ENCODE measurements at regions not wholly inside any gene's neighbourhood (a gene's known extent, or its start where the extent isn't known, plus 50 kb on each side); places are given as distances from the start of the nearest gene placed in this dataset.

DNA sequence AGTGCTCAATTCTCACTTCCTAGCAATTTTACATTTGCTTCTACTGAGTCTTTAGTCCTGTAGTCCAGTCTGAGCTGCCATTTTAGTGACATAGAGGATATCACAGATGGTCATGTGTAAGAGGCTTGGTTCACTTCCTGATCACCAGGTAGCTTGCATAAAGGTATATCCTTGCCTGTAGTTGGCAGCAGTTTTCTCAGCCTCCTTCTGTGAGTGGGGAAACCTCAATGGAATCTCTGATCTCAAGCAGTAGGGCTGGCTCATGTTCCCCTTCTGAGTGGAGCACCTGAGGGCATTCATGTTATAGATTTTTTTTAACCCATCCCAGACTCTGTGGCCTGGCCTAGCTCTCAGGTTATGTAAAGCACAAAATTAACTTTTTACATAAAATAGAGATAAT lies 278.4 kb downstream of the RDH14 start:
- H3K9me3 ChIP-seq (replicated peaks; ENCODE audit: control insufficient read depth, insufficient read depth, low read length), result no peaks in the 10 kb centered on the region
- H3K36me3 ChIP-seq (ENCODE audit: control insufficient read depth in 2 of 2, extremely low read depth in 1 of 2, insufficient read depth in 2 of 2, low read length in 2 of 2), result no peaks in the 10 kb centered on the region
- no peak overlapping the region for H3K4me2 ChIP-seq (ENCODE audit: insufficient read depth, low read length)
- no TSS peak for BruUV-seq (replicated peaks)
- CTCF ChIA-PET, result interaction anchor here (0.8 to 1.2 kb wide), 2 partner anchors 9 to 12 kb away, joined by 3 to 4 read pairs; no protein-coding TSS in a partner anchor
- H3K9me1 ChIP-seq (replicated peaks; ENCODE audit: control insufficient read depth, extremely low read depth, insufficient read depth, low read length), result no peaks in the 10 kb centered on the region
- no peak overlapping the region for H3K9ac ChIP-seq (replicated peaks; ENCODE audit: extremely low read depth, insufficient read depth, low read length)
- no peaks in the 10 kb centered on the region for H3K4me1 ChIP-seq (ENCODE audit: control insufficient read depth, extremely low read depth, insufficient read depth, low read length)
- no peaks in the 10 kb centered on the region for H3K27me3 ChIP-seq (ENCODE audit: control insufficient read depth in 2 of 2, insufficient read depth in 2 of 2, low read length in 2 of 2)
- POLR2A ChIA-PET, result no interaction called here
- no peak overlapping the region for H3K27ac ChIP-seq (ENCODE audit: insufficient read depth, low read depth, low read length)
- DNase-seq (ENCODE audit: low read depth, low spot score) (no peak), FAIRE-seq (no peak)
- H4K20me1 ChIP-seq (replicated peaks; ENCODE audit: control insufficient read depth, extremely low read depth, insufficient read depth, low read length), result no peaks in the 10 kb centered on the region
- dilution Hi-C loops (cut with MboI; ENCODE audit: extremely low pct_ligation_motif_present, low sequenced_read_pairs), result no loop called here
- TF ChIP-seq, protein P1, sequence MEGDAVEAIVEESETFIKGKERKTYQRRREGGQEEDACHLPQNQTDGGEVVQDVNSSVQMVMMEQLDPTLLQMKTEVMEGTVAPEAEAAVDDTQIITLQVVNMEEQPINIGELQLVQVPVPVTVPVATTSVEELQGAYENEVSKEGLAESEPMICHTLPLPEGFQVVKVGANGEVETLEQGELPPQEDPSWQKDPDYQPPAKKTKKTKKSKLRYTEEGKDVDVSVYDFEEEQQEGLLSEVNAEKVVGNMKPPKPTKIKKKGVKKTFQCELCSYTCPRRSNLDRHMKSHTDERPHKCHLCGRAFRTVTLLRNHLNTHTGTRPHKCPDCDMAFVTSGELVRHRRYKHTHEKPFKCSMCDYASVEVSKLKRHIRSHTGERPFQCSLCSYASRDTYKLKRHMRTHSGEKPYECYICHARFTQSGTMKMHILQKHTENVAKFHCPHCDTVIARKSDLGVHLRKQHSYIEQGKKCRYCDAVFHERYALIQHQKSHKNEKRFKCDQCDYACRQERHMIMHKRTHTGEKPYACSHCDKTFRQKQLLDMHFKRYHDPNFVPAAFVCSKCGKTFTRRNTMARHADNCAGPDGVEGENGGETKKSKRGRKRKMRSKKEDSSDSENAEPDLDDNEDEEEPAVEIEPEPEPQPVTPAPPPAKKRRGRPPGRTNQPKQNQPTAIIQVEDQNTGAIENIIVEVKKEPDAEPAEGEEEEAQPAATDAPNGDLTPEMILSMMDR (IDR thresholded peaks at IDR 0.05; ENCODE audit: extremely low read depth in 1 of 2, insufficient read depth in 1 of 2, low read depth in 1 of 2, low read length in 2 of 2), result no peak
- TF ChIP-seq JUN (IDR thresholded peaks at IDR 0.05; ENCODE audit: borderline replicate concordance, insufficient read depth, insufficient read length, low read depth), result no peak
- TF ChIP-seq EZH2 (IDR thresholded peaks at IDR 0.05; ENCODE audit: borderline replicate concordance, low read depth, low read length, severe bottlenecking), result no peak
- no peak for TF ChIP-seq MYC (IDR thresholded peaks at IDR 0.05; ENCODE audit: low read depth, low read length)
- no peak for TF ChIP-seq POLR2AphosphoS5 (IDR thresholded peaks at IDR 0.05; ENCODE audit: insufficient read depth, low read depth, low read length)
- TF ChIP-seq, protein P2, sequence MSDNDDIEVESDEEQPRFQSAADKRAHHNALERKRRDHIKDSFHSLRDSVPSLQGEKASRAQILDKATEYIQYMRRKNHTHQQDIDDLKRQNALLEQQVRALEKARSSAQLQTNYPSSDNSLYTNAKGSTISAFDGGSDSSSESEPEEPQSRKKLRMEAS (IDR thresholded peaks at IDR 0.05; ENCODE audit: insufficient read depth, insufficient read length), result no peak
- TF ChIP-seq GATA2 (IDR thresholded peaks at IDR 0.05; ENCODE audit: insufficient read depth, insufficient read length, low read depth, low read length), result no peak
- TF ChIP-seq POLR2A (IDR thresholded peaks at IDR 0.05; ENCODE audit: low read depth, low read length), result no peak
- TF ChIP-seq FOS (IDR thresholded peaks at IDR 0.05; ENCODE audit: borderline replicate concordance, insufficient read depth, low read length), result no peak
- H2AFZ ChIP-seq (ENCODE audit: low read depth, low read length), result no peak overlapping the region
- intact Hi-C loops (cut with micrococcal nuclease), result no loop called here
- no peaks in the 10 kb centered on the region for H3K79me2 ChIP-seq (ENCODE audit: control insufficient read depth, insufficient read depth, low read length)
- no peak overlapping the region for H3K4me3 ChIP-seq (replicated peaks in 1 of 3; ENCODE audit: insufficient read depth in 1 of 3, low read depth in 1 of 3, low read length in 3 of 3)

All from endothelial cell of umbilical vein (primary cell).